ENCODE measurements at regions not wholly inside any gene's neighbourhood (a gene's known extent, or its start where the extent isn't known, plus 50 kb on each side); places are given as distances from the start of the nearest gene placed in this dataset.

DNA sequence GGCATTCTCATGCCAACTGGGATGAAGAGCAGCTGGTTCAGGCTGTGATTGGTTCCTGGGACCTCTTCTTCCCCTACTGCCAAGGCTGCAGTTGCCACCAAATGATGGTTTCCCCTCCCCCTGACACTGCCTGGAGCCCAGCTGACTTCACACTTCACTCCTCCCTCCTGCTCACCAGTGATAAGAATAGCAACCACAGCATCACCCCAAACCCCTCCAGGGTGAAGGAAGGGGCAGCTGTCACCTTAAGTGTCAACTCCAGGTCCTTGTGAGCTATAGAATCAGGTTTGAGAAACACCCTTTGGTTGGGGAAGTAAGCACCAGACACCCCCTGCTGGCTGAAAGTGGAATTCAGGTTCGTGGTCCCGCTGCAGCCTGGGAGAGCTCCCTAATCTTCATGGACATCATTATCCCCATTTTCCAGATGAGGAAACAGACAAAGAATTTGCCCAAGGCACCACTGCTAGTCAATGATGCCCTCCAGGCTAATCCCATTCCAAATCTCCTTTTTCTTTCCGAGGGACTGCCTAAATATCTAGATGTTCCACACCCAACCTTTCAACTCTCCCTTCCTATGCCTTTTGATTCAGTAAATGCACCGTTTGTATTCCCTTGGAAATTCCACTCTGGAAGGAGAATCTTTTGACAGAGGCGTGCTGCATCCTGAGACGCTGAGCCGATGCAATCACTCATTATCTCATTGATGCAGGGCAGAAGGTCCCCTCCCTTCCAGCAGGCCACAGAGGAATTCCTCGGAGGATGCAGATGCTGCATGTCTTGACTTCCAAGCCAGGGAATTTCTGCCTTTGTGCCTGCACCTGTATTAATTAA, 50.6 kb upstream of the UQCRFS1 start:
- peak; percentile 33 for DNase-seq (ENCODE audit: low read depth)

DNA sequence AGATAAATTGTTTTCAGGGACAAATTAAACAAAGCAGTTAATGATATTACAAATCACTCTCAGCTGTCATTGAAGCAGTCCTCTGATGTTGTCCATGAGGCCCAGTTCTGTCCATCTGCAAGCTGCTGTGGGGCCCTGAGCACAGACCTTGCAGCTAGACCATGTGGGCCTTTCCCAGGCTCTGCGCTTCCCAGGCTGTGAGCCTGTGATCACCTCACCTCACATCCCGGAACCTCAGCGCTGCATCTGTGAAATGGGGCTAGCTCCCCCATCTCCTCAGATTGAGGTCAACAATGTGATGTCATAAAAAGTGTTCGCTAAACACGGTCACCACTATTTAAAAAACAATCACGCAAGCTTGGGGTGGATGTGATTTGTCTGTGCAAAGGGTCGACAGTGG, 51.9 kb upstream of the UQCRFS1 start:
- no peak for DNase-seq (ENCODE audit: low read depth)

DNA sequence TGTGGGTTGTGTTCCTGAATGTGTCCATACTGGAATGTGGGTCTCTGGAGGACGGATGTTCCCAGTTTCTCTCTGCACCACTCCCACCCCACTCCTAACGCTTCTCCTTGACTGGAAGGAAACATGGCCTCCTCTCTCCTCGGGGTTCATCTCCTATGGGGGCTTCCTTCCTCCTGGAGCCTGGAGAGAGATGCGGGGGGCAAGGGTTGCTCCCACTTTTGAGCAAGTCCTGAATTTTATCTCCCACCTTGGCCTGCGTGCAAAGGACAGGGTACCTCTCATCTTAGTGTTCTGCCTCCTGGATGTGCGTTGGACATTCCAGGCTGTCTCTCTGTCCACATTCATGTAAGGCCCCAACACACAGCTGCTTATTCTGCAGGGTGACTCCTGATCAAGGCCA, 52.5 kb upstream of the UQCRFS1 start:
- no peak for DNase-seq (ENCODE audit: low read depth)

DNA sequence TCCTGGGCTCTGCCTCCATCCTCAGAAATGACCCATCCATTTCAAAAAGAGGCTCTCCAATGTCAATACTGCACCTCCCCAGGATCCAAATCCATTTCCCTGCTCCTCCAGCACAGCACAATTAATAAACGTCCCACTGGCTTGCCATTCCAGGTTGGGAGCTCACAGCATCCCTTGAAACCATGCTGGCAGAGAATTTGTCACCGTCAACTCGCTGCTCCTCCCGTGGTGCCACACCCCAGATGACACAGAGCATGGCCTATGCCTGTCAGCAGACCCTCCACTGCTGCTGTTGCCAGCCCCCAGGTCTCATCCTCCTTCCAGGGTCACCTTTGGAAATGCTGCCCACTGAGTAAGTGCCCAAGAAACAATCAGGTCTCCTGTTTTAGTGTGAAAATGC, 53.0 kb upstream of the UQCRFS1 start:
- DNase-seq (ENCODE audit: low read depth): no peak

DNA sequence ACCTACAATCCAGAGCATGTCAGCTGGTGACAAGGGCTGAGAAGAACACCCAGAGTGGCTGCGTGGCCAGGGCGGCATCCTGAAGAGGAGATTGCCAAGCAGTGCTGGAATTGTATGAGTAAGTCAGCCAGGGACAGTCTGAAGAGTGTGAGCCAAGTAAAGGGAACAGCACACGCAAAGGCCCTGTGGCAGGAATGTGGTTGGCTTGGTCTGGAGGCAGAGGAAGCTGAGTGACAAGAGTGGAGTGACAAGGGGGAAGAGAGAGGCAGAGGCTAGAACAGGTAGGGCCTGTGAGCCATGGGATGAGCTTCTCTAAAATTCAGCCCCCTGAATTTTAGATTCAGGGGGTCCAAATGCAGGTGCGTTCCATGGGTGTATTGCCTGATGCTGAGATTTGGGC, 53.7 kb upstream of the UQCRFS1 start:
- no peak for DNase-seq (ENCODE audit: low read depth)

DNA sequence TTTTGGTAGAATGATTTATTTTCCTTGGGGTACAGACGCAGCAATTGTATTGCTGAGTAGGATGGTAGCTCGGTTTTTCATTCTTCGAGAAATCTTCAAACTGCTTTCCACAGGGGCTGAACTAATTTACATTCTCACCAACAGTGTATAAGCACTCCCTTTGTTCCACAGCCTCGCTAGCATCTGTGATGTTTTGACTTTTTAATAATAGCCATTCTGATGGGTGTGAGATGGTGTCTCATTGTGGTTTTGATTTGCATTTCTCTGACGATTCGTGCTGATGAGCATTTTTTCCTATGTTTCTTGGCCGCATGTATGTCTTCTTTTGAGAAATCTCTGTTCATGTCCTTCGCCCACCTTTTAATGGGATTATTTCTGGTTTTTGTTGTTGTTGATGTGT, 54.8 kb upstream of the UQCRFS1 start:
- DNase-seq (ENCODE audit: low read depth): no peak

DNA sequence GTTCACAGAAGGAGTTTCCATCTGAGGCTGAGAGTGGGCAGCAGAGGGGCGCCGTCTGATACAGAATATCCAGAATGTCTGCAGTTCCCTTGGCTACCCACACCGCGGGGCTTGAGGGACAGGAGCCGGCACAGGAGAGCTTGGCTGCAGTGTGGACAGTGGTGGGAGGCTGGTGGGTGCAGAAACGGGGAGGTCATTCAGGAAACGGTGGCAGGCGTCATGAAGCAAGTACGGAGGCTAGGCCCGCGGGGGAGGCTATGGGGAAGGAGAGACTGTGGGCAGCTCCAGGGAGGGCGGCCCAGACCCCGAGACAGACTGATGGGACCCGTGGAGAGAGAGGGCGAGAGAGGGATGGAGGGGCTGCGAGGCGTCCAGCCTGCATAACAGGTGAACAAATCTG, 55.2 kb upstream of the UQCRFS1 start:
- DNase-seq (ENCODE audit: low read depth): no peak

DNA sequence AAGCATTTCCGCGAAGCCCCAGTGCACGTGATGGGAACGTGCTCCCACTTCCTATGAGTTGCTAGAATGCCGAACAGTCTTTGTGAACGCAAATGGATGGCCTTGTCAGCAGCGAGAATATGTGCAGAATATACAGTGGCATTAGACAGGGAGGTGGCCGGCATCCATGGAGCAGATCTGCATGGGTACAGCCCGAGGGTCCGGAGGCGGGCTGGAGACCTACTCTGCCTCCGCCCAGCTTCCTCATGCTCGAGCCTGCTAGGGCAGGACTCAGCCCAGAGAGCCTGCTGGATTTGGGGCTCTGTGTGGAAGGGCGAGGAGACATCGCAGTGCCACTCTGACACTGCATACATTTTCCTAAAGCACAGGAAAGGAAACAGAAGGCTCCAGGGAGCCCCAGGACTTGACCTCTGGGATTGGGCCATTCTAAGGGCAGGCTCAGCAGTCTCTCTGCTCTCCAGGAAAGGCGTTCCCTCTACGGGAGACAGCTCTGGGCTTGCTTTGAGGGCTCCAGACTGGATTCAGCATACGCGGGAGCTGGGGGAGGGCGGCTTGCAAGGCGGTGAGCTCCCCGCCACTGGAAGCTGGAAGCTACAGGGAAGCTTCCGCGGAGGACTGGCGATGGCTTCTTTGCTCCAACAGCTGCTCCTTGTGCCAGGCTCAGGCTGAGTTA, 55.9 kb upstream of the UQCRFS1 start:
- no peak for DNase-seq (ENCODE audit: low read depth)

DNA sequence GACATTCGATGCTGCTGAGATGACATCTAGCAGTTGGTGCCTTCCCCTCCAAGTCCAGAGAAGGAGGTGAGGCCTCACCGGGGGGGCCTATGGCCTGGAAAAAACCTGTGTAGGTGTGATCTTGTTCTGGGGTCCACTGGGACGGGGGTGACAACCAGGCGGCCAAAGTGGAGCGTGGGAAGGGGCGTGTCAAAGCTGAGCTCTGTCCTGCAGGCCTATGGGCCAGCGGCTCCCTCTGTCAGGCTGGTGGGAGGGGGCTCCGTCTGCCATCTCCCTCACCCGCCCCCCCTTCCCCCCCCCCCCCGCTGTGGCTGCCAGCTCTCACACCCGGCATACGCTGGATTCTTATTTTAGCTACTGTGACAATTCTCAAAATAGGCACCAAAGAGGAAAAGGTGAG, 56.7 kb upstream of the UQCRFS1 start:
- DNase-seq (ENCODE audit: low read depth): no peak

DNA sequence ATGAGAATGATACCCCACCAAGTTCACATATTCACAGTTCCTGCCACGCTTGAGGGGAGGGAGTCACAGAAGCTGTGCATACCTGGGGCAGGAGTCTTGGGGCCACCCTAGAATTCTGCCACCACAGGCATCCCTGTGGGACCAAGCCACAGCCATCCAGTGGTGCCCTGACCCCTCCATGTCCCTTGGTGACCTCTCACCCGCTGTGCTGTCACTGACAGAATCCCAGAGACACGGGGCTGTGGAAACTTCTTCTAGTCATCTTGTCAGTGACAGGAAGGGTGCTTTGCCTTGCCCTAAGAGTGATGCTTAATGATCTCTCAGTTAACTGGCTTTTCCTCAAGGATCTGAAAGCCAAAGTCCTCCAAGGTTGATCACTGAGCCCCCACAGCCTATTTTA, 58.4 kb upstream of the UQCRFS1 start:
- no peak for DNase-seq (ENCODE audit: low read depth)

DNA sequence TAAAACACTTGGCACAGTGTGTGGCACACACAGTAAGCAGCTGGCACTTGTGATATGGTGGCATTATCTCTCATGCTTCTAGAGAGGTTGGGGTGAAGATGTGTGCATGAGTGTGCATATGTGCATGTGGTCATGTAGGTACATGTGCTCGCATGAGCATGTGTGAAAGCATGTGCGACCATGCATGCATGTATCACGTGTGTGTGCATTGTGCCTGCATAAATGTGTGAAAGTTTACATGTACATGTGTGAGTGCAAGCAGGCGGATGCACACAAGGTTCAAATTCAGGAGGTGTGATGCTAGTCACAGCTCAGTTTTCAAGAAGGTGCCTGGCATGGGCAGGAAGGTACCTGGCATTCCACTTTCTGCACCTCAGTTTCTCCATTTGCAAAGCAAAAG, 59.0 kb upstream of the UQCRFS1 start:
- DNase-seq (ENCODE audit: low read depth): no peak

DNA sequence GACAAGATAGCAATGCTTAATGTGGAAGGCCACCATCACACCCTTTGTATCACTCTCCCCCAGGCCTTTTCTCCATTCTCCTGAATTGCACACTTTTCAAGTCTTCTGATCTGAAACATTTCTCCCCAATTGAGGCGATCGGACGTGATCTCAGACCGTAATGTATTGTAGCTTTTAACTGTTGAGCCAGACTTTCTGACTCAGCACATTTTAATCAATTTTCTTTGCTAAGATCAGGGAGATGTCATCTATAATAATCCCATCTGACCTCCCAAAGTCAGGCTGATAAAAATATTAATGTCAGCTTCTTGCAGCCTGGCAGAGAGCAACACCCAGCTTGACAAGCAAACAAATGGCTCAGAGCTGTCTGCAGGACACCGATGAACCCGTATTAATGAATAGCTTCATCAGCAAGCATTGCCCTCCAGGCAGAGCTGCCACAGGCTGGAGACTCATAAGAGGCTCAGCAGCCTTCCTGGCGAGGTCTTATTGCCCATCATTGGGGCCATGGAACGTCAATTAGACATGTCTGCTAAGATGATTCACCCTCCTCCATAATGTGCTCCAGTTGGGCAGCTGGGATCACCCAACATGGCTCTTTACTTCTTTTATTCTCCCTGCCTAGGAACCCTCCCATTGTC, 60.2 kb upstream of the UQCRFS1 start:
- DNase-seq (ENCODE audit: low read depth): no peak

DNA sequence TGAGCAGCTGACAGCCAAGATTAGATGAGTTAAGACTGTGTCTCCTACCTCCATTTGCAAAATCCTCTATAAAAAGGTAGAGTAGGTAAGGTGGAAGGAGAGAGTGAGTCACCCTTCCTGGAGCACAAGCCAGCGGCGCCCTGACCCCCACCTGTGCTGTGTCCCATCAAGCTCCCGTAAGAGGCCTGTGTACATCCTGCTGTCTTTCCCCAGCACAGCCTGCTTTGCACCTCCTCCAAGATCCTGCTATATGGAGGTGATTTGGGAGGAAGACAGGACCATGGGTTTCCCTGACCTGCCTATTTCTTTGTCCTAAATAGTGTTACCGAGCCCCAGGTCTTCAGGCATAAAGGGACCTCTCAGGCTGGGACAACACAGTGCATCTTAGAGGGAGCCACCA, 62.3 kb upstream of the UQCRFS1 start:
- no peak for DNase-seq (ENCODE audit: low read depth)

DNA sequence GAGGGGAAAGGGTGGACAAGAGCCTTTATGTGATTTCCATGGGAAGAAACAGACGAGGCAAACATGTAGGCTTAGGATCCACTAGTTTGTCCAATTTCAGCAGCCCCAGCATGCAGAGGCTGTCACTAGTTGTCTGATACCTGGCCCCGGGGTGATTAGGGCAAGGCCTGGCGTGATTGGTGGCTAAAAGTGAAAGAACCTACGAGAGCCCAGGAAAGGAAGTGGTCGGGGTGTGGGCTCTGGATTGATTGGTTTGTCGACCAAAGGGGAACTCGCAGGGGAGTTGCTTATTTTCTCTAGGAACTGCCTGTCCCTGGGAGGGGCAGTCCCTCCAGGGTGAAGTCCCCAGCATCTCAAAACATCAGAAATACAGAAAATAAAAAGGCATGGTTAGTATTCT, 64.2 kb upstream of the UQCRFS1 start:
- DNase-seq (ENCODE audit: low read depth): peak; percentile 79

DNA sequence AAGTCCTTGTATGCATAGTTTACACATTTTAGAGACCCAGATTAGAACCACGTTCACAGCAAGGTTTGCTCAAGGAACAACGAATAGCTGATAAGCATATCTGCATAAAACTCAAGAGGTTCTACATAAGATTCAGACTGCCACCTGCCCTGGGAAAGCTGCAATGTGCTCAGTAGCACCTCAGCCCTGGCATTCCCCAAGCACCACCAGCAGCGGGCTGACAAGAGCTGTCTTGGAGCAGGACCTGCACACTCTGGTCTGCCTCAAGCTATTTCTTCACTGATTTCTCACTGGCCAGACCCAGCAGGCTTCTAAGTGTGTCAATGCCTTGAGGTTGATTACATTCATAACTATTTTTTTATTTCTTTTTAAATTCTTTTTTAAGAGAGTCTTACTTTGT, 65.8 kb upstream of the UQCRFS1 start:
- no peak for DNase-seq (ENCODE audit: low read depth)

DNA sequence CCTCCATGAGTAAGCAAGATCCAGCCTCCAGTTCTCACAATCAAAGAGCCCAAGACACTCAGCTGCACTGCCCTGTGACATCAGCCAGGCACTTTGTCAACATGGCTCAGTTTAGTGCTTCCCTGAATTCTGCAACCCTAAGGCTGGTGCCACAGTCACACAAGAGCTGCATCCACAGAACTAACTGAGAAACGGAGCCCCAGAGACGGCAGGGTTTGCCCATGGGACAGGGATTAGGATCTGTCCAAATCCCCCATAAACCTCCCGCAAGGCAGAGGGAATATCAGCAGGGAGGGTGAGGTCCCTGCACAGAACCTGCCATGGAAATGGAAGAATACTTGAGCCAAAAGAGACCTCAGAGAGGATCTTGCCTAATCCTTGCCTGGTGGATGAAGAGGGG, 70.4 kb upstream of the UQCRFS1 start:
- no peak for DNase-seq (ENCODE audit: low read depth)

DNA sequence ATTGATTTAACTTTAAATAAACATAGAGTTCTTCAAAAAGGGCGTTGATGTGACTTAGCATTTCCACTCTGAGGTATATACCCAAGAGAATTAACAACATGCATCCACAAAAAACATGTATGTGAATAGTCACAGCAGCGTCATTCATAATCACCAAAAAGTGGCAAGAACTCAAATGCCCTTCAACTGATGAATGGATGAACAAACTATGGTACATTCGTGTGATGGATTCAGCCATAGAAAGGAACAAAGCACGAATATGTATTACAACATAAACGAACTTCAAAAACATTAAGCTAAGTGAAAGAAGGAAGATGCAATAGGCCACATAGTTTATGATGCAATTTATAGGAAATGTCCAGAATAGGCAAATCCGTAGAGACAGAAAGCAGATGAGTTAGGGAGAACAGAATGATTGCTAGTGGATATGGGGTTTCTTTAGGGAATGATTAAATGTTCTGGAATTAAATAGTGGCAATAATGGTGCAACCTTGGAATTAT, 72.3 kb upstream of the UQCRFS1 start:
- DNase-seq (ENCODE audit: low read depth): no peak

DNA sequence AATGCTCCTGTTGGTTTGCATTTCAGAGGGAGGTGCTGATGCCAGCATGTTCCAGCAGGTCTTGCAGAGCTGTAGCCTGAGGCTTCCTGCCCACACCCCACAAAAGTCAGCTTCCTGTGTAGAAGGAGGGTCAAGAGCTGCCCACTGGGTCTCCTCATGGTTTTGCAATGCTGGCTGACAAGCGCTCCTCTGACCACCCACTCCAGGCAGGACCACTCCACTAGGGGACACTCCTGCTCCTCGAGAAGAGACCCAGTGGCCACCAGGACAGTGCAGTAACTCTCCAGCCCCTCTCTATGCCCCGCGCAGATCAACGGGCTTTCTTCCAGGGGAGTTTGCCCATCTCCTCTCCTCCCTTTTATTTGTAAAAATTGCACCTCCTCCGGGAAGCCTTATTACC, 72.9 kb upstream of the UQCRFS1 start:
- peak; percentile 23 for DNase-seq (ENCODE audit: low read depth)

DNA sequence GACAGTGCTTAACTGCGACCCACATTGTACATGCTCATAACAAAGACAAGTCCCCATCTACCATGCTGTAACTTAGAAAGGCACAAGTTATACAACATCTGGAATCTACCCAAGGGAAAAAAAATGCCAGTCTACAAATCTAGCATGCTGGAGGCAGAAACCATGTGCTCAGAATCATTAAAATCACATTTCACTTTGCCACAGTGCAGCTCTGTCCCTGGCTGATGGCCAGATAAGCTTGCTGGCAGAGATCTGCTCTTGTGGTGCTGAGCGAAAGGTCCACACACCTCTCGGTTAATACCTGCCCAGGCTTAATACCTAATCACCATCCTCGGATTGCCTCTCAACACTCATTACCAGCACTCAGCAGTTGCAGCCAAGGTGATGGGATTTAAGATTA, 74.1 kb upstream of the UQCRFS1 start:
- peak; percentile 8 for DNase-seq (ENCODE audit: low read depth)

DNA sequence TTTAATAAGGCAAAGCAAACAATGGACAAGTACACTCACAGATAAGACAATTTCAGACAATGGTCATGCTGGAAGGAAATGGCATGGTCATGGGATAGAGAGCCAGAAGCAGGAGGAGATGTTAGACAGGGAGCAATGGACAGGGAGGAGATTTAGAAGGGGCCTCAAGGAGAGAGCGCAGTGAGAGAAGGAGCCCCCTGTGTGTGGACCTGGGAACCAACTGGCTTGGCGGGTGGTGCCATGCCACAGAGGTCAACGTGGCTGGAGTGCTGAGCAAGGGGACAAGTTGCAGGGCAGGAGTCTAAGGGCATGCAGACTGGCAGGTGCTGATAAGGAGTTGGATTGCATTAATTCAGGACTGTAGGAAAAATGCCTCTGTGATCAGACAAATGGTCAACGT, 75.3 kb upstream of the UQCRFS1 start:
- no peak for DNase-seq (ENCODE audit: low read depth)

DNA sequence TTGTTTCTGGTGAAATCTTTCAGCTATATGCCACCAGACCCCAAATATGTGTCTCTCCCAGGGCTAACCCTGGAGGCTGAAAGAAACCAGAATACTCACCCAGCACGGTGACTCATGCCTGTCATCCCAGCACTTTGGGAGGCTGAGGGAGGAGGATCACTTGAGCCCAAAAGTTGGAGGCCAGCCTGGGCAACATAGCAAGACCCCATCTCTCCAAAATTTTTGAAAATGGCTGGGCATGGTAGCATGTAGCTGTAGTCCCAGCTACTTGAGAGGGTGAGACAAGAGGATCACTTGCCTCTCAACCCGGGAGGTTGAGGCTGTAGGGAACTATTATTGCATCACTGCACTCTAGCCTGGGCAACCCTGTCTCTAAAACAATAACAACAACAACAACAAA, 76.1 kb upstream of the UQCRFS1 start:
- DNase-seq (ENCODE audit: low read depth): no peak

DNA sequence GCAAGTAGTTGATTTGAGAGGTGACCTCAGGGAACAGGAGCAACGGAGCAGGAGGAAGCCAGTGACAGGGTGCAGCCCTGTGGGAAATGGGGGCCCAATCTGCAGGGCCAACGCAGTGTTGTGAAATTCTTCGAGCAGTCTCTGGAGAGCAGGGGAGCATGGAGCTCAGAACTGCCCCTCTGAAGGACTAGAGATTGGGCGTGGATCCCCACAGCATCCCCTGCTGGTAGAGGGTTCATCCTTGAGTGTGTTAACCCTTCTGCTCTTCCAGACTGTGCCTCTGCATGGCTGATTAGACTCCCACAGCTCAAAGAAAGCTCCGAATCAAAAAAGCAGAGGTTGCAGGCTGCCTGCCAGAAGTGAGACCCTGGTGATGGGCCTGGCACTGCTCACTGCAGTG, 77.9 kb upstream of the UQCRFS1 start:
- no peak for DNase-seq (ENCODE audit: low read depth)

DNA sequence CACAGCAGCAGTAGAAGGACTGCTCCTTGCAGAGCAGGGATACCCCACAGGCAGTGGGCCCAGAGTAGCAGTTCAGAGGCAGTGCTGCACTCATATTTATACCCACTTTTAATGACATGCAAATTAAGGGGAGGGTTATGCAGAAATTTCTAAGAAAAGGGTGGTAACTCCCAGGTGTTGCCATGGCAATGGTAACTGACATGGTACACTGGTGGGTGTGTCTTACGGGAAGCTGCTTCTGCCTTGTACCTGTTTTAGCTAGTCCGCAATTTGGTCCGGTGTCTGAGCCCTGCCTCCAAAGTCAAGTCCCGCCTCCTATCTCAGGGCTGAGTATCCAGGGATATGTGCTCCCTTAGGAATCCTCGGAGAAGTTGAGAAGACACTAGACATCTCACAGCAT, 79.2 kb upstream of the UQCRFS1 start:
- DNase-seq (ENCODE audit: low read depth): no peak
